ENCODE measurements at regions not wholly inside any gene's neighbourhood (a gene's known extent, or its start where the extent isn't known, plus 50 kb on each side); places are given as distances from the start of the nearest gene placed in this dataset.

- DNase-seq (no peak), ATAC-seq (ENCODE audit: low FRiP score in 2 of 2) (no peak)
- Histone ChIP-seq H3K4me3 (no peak overlapping the region), H3K4me1 (no peaks in the 10 kb centered on the region), H3K36me3 (no peaks in the 10 kb centered on the region), H3K27ac (no peak overlapping the region), H3K27me3 (no peaks in the 10 kb centered on the region), H3K9me3 (no peaks in the 10 kb centered on the region)
- WGBS, 2 donors = 53 to 67% methylated on average over 3 of the region's 3 CpGs
- TF ChIP-seq POLR2AphosphoS5 (IDR thresholded peaks at IDR 0.05) (no peak), EP300 (IDR thresholded peaks at IDR 0.05) (no peak), CTCF (IDR thresholded peaks at IDR 0.05) (no peak), POLR2A (IDR thresholded peaks at IDR 0.05) (no peak)
Measured at GRCh38 chr10:130928306-130928705, 383.2 kb downstream of the TCERG1L start.

GRCh38 chr10:130929422-130930325 lies 381.8 kb downstream of the TCERG1L start:
- Histone ChIP-seq H3K27ac (no peak overlapping the region), H3K27me3 (no peaks in the 10 kb centered on the region), H3K4me3 (no peak overlapping the region), H3K4me1 (no peaks in the 10 kb centered on the region), H3K36me3 (no peaks in the 10 kb centered on the region), H3K9me3 (no peaks in the 10 kb centered on the region)
- DNase-seq (no peak), ATAC-seq (ENCODE audit: low FRiP score in 2 of 2) (no peak)
- 71 to 78% methylated on average over 9 to 15 of the region's 17 CpGs for WGBS, 2 donors
- TF ChIP-seq CTCF (IDR thresholded peaks at IDR 0.05) = no peak
- TF ChIP-seq EP300 (IDR thresholded peaks at IDR 0.05) = no peak
- TF ChIP-seq POLR2A (IDR thresholded peaks at IDR 0.05) = no peak
- no peak for TF ChIP-seq POLR2AphosphoS5 (IDR thresholded peaks at IDR 0.05)

GRCh38 chr10:130930821-130931220 lies 380.7 kb downstream of the TCERG1L start:
- ATAC-seq (ENCODE audit: low FRiP score in 2 of 2) (no peak), DNase-seq (no peak)
- 38 to 82% methylated on average over 2 to 5 of the region's 5 CpGs for WGBS, 2 donors
- Histone ChIP-seq H3K27ac (no peak overlapping the region), H3K27me3 (no peaks in the 10 kb centered on the region), H3K4me3 (no peak overlapping the region), H3K9me3 (no peaks in the 10 kb centered on the region), H3K4me1 (no peaks in the 10 kb centered on the region), H3K36me3 (no peaks in the 10 kb centered on the region)
- TF ChIP-seq POLR2A (IDR thresholded peaks at IDR 0.05) (no peak), EP300 (IDR thresholded peaks at IDR 0.05) (no peak), CTCF (IDR thresholded peaks at IDR 0.05) (no peak), POLR2AphosphoS5 (IDR thresholded peaks at IDR 0.05) (no peak)

GRCh38 chr10:130931256-130931655 lies 380.3 kb downstream of the TCERG1L start:
- ATAC-seq (ENCODE audit: low FRiP score in 2 of 2) (no peak), DNase-seq (no peak)
- TF ChIP-seq EP300 (IDR thresholded peaks at IDR 0.05) (no peak), POLR2A (IDR thresholded peaks at IDR 0.05) (no peak), POLR2AphosphoS5 (IDR thresholded peaks at IDR 0.05) (no peak), CTCF (IDR thresholded peaks at IDR 0.05) (no peak)
- 74 to 82% methylated on average over 7 of the region's 7 CpGs for WGBS, 2 donors
- no peaks in the 10 kb centered on the region for H3K27me3 ChIP-seq
- H3K36me3 ChIP-seq = no peaks in the 10 kb centered on the region
- H3K9me3 ChIP-seq = no peaks in the 10 kb centered on the region
- no peaks in the 10 kb centered on the region for H3K4me1 ChIP-seq
- no peak overlapping the region for H3K4me3 ChIP-seq
- no peak overlapping the region for H3K27ac ChIP-seq
